Inferior parietal cortex (tissue), 1 donor: ENCODE measurements at regions not wholly inside any gene's neighbourhood (a gene's known extent, or its start where the extent isn't known, plus 50 kb on each side); places are given as distances from the start of the nearest gene placed in this dataset.
A peak's percentile ranks its signal among the peaks of the same experiment; 100 is the strongest.

Experiments used
- DNase-seq: peaks from one replicate; pipeline ENCODE4 v3.0.0-alpha.2; 2016; ENCODE audit errors: extremely low spot score

DNA sequence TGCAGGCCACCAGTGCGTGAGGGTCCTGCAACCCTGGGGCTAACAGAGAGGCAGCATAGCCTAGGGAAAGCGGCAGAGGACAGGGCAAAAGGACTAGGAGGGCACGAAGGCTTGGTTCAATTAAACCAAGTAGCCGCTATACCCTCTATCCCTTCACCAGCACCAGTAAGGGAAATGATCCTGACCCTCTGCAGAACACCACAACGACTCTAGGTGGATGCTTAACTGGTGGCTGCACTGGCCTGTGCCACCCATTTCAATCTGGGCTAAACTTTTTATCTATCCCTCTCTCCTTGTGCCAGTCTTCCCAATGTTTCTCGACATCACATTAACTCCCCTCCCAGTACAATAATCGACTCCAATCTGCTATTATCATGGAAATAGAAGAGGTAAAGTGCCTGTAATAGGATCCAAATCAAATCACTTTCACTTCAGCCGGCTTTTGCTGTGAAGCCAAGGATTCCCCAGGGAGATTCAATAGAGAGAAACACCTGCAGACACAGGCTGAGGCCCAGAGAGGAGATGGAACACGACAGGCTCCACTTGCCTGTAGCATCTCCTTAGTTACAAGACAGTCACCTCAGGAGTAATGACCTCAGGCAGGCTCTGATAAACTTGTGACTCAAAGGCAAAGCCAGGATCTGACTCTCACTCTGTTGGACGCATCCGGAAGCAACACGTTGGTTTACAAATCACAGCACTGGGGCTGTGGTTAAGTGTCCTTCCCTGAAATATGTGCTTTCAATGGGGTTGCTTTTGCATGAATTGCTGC lies 791.6 kb upstream of the ARRDC4 start:
- DNase-seq, result no peak

DNA sequence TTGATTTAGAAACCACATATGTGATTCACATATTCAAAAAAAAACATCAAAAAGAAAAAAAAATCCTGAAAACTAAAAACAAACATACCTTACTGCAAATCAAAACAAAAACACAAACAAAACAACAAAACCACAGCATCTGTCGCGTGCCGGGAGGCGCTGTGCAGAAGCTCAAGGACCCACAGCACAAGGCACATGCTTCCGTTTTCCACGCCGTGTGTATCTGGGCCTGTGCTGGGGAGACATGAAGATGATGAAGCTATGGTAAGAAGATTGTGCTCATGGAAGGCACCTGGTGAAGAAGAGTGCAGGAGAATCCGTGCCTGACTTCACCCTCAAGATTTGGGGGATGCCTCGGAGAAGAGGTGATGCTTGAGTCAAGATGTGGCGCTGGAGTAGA lies 788.9 kb upstream of the ARRDC4 start:
- DNase-seq, result no peak

DNA sequence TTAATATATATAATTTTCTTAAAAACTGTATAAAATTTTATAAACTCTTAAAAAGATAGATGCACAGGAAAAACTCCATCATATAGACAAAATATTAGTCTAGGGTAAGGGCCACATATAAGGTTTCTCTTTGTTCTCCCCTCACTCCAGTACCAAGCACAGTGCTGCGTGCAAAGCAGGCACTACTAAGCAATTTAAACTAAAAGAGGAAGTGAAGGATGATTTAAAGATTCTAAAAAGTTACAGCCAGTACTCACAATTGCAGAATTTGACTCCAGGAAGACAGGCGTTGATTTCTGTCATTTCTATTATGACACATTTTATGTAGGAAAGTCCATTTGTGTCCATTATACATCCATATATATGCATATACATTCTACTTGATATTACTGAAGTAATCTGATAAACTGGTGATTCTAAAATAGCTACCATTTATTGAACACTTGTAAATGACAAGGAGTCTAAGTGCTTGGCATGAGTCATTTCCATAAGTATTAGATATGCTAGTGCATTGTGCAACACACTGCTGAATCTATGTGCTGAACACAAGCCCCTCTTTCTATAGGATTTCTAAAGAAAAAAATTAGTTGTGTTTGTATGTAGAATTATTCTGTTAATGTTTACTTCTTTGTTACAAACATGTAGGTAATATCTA lies 785.5 kb upstream of the ARRDC4 start:
- no peak for DNase-seq

GRCh38 chr15:97177151-97177577 lies 783.3 kb upstream of the ARRDC4 start:
- no peak for DNase-seq

DNA sequence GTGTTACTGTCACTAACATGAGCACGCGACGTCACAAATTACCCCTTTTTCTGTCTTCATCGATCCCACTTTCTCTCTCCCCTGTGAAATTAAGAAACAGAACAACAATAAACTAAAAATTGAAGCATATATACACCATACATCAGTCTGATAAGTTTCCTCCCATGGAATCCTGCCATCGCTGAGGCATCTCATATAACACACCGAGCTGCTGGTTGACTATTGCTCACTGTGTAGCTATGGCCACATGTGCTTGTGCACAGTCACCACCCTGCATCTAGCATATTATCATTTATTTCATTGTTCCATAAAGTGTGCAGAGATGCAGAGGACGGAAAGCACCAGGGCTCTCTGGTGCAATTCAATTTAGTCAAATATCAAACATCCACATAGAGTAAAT lies 777.9 kb upstream of the ARRDC4 start:
- DNase-seq, result no peak

- DNase-seq, result no peak
Observed at GRCh38 chr15:97189162-97189780, 771.2 kb upstream of the ARRDC4 start.

DNA sequence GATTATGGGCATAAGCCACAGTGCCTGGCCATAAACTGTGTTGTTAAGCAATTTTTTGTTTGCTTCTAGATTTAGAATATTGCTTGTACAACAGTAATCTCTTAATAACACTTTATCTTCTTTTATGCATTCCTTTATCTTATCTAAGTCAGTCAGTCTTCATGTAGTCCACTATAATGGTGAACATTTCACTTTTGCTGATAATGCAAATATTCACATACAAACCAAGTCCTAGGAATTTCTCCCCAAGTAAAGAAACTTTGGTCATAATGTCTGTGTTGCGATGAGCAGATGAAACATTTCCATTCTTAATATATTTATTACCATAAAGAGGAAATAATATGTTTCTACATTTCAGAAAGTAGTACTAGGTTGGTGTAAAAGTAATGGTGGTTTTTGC lies 765.8 kb upstream of the ARRDC4 start:
- DNase-seq, result no peak

DNA sequence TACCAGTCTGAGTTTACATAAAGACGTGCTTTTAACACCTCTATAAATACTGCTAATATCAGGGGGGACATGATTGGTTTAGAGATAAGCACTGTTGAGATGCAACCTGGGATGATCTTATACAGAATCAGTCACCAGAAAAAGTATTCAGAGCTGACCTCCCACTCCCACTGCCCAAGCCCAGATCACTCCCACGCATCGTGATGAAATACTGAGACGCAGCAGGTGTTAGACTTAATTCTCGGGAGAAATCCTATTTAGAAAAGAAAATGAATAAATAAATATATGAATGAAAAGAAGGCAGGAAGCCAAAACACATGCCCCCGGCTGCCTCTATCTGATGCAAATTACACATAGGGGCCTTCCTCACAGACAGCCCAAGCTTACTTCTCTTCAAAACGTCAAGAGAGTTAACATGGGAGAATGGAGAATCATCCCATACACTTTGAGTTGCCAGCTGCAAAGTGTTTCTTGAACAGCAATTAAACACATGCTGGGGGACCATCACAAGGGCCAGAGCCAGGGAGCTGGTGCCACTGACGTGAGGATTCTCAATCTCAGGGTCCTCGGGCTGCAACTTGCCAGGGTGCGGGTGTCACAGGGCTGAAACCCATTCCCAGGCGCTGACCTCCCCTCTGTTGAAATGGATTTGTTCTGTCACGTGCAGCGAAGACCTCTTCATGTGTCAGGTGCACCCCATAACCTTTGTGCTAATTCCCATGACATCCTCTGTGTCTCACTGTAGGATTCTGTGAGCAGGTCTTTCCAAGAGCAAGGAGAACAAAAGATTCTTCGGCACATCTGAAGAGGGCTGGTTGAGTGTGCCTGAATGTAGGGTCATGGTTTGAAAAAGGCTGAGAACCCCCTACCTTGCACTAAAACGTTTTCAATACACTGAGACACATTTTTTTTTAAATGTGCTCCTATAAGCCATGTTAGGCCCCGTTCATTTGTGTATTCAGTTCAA lies 764.2 kb upstream of the ARRDC4 start:
- no peak for DNase-seq

GRCh38 chr15:97199393-97200051 lies 761.0 kb upstream of the ARRDC4 start:
- no peak for DNase-seq

DNA sequence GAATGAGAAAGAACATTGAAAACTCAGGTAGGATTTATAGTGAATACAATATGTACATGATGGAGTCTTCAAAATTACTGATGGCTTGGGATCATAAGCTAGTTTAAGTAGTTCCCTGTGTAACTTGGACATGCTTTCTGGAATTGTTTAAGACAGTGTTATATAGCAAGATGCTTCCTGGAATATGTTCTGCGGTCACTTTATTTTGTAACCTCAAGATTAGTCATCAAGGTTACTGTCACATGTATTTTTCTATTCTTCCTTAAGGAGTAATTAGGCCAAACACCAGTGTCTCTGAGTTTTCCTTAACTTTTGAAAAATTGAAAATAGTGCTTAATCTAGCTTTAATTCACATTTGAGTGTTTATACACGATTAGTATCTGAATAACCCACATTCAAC lies 760.3 kb upstream of the ARRDC4 start:
- DNase-seq, result no peak

- DNase-seq, result no peak
Observed at GRCh38 chr15:97210277-97210676, 750.2 kb upstream of the ARRDC4 start.

DNA sequence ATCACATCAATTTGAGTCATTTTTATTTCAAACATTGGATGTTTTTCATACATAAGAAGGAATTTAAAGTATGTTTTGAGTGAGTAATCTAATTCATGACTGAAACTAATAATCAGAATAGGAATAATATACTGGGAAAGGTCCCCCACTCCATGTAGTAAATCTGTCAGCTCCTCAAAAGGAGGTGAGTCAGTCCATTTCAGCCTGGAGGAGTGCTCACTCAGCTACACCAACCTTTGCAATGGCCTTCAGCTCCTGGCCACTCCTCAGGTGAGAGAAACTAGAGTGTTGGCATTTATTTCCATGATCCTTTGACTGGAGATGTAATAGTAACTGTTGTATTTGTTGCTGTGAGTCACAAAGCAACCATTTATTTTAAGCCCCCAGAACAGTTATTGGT lies 744.9 kb upstream of the ARRDC4 start:
- DNase-seq, result no peak

GRCh38 chr15:97224191-97224641 lies 736.3 kb upstream of the ARRDC4 start:
- DNase-seq, result no peak

- peak; percentile 70 for DNase-seq
Observed at GRCh38 chr15:97234851-97235610, 725.5 kb upstream of the ARRDC4 start.

GRCh38 chr15:97235611-97235985 lies 724.9 kb upstream of the ARRDC4 start:
- DNase-seq, result no peak

DNA sequence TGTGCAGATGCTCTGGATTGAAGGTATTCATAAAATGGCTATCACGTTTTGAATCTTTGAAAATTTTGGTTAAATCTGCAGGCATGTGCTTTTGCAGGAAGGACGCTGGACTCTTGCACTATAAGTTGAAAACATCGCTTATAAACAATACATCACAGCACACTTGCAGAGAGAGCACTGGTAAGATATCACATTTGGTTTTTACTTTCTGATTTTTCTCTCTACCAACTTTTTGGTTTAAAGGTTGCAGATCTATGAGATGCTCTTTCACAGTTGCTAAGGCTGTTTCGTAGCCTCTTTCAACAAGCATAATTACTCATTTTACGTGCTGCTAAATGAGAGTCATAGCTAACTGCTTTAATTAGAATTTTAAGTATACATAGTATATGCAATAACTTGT lies 724.4 kb upstream of the ARRDC4 start:
- no peak for DNase-seq

- DNase-seq, result no peak
Observed at GRCh38 chr15:97237160-97237559, 723.3 kb upstream of the ARRDC4 start.

DNA sequence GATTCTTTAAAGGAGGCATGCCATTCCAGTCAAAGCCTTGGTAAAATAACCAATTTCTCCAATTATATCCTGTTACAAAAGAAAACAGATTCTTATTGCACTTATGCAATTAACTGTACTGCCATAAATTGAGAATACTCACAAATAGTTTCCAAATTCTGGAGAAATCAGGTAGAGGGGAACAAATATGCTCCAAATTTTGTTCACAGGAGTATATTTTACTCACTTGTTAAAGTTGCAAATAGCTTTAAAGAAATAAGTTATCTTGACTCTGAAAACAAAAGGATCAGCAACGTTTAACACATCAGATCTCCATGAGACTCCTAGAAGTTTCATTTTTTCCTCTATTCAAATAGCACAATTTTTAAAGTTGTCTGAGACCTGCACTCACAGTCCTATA lies 712.1 kb upstream of the ARRDC4 start:
- no peak for DNase-seq

DNA sequence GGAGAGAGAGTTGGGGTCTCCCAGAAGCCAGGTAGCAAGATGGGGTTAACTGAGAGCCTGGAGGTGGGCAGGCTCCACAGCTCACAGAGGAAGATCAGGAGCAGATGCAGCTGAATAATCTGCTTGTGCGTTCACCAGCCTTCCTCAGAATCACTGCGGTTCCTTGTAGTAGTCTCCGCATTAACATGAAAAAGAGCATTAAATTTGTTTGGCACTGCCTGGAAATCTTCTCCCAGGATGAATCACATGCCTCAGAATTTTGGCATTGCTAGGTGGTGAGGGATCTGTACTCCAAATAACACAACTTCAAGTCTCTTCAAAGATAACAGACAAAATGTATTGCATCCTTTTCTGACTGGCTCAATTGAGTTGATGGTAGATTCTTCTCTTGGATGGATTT lies 700.6 kb upstream of the ARRDC4 start:
- DNase-seq, result no peak

GRCh38 chr15:97301166-97301565 lies 659.3 kb upstream of the ARRDC4 start:
- DNase-seq, result no peak

DNA sequence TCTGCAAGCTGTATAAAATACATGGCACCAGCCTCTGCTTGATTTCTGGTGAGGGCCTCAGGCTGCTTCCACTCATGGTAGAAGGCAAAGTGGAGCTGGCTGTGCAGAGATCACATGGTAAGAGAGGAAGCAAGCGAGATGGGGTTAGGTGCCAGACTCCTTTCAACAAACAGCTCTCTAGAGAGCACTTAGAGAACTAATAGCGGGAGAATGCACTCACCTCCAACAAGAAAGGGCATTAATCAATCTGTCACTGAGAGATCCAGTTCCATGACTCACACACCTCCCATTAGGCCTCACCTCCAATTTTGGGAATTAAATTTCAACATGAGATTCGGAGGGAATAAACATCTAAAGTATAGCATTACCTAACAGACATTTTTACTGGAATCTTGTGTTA lies 644.1 kb upstream of the ARRDC4 start:
- no peak for DNase-seq
